ENCODE measurements at regions not wholly inside any gene's neighbourhood (a gene's known extent, or its start where the extent isn't known, plus 50 kb on each side); places are given as distances from the start of the nearest gene placed in this dataset.

GRCh38 chr9:7439355-7439995 lies 360.1 kb downstream of the DMAC1 start:
- no peak for TF ChIP-seq CTCF (optimal IDR thresholded peaks at IDR 0.05 in 1 of 3, IDR thresholded peaks at IDR 0.05 in 1 of 3, conservative IDR thresholded peaks at IDR 0.05 in 1 of 3; ENCODE audit: extremely low read depth in 1 of 3, insufficient read depth in 2 of 3, low read length in 3 of 3)
- TF ChIP-seq EZH2 (IDR thresholded peaks at IDR 0.05; ENCODE audit: low read length) = no peak

Measured in keratinocyte (primary cell).